Chondrocyte (in vitro differentiated cells): ENCODE measurements at regions not wholly inside any gene's neighbourhood (a gene's known extent, or its start where the extent isn't known, plus 50 kb on each side); places are given as distances from the start of the nearest gene placed in this dataset.

ENCODE experiments used
- DNase-seq: peaks from one replicate; pipeline ENCODE4 v3.0.0; 2021; ENCODE audit warnings: mixed read lengths, low spot score
- H3K27ac Mint-ChIP-seq: one replicate; pipeline ENCODE4 v1.8.0; 2021; ENCODE audit warnings: mild to moderate bottlenecking, moderate library complexity, mixed read lengths; ENCODE audit not compliant: unreplicated experiment
- H3K27me3 Mint-ChIP-seq: 2 replicates; pipeline ENCODE4 v1.8.0; 2021; ENCODE audit warnings: low read depth, mixed read lengths
- H3K36me3 Mint-ChIP-seq: 2 replicates; pipeline ENCODE4 v1.8.0; 2021; ENCODE audit warnings: low read depth, mixed read lengths
- H3K4me1 Mint-ChIP-seq: 2 replicates; pipeline ENCODE4 v1.8.0; 2021; ENCODE audit warnings: low read depth, mild to moderate bottlenecking, mixed read lengths
- H3K4me3 Mint-ChIP-seq: one replicate; pipeline ENCODE4 v1.8.0; 2021; ENCODE audit warnings: mild to moderate bottlenecking, moderate library complexity, mixed read lengths; ENCODE audit not compliant: unreplicated experiment
- H3K9me3 Mint-ChIP-seq: 2 replicates; pipeline ENCODE4 v1.8.0; 2021; ENCODE audit warnings: low read depth, mixed read lengths
- TF ChIP-seq, protein P1 (sequence below): fragments of 200-600 bp; sonication (generic); IDR thresholded peaks from 2 replicates; pipeline ENCODE4 v1.5.0; 2021; ENCODE audit warnings: antibody characterized with exemption, mild to moderate bottlenecking, moderate library complexity

DNA sequence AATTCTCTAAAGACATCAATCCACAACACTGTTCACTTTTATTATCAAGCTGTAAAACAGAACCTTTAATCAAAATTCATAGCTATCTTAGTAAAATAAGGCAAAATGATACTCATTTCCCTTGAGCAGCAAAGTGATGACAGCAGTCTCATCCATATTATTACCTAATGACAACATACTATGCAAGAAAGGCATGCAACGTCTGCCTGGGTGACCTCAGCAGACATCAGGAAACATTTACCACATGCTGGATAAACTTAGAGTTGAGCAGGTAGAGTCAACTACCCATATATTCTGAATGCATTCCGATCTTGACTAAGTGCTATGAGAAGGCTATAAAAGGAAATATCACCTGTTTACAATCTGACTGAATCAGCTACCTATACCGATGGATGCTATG lies 145.1 kb downstream of the SIPA1L2 start:
- DNase-seq: no peak
- TF ChIP-seq, protein P1, sequence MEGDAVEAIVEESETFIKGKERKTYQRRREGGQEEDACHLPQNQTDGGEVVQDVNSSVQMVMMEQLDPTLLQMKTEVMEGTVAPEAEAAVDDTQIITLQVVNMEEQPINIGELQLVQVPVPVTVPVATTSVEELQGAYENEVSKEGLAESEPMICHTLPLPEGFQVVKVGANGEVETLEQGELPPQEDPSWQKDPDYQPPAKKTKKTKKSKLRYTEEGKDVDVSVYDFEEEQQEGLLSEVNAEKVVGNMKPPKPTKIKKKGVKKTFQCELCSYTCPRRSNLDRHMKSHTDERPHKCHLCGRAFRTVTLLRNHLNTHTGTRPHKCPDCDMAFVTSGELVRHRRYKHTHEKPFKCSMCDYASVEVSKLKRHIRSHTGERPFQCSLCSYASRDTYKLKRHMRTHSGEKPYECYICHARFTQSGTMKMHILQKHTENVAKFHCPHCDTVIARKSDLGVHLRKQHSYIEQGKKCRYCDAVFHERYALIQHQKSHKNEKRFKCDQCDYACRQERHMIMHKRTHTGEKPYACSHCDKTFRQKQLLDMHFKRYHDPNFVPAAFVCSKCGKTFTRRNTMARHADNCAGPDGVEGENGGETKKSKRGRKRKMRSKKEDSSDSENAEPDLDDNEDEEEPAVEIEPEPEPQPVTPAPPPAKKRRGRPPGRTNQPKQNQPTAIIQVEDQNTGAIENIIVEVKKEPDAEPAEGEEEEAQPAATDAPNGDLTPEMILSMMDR: no peak
- Mint-ChIP-seq H3K4me1 (peaks cover 30% of the 10 kb centered on the region), H3K27ac (no peak overlapping the region), H3K36me3 (peaks cover 4% of the 10 kb centered on the region), H3K4me3 (no peak overlapping the region), H3K27me3 (no peaks in the 10 kb centered on the region), H3K9me3 (no peaks in the 10 kb centered on the region)

DNA sequence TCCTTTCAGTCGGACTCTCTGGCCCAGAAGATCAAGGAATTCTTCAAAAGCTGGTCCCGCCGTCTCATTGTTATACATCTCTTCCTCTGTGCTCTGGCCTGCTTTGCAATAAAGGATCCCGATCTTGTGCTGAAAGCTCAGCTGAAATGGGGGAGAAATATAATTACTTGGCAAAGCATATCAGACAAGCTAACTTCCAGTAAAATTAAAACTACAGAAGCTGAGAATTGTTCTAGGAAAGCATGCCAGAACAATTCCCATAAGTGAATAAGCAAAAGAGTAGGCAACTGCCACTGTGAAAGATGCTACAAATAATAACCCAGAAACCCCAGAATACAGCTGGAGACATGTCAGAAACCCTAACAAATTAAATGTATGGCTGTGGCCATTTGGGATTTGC lies 146.1 kb downstream of the SIPA1L2 start:
- Mint-ChIP-seq H3K27me3 (no peaks in the 10 kb centered on the region), H3K4me3 (no peak overlapping the region), H3K4me1 (peaks cover 28% of the 10 kb centered on the region), H3K9me3 (no peaks in the 10 kb centered on the region), H3K36me3 (peaks cover 6% of the 10 kb centered on the region), H3K27ac (no peak overlapping the region)
- TF ChIP-seq, protein P1: no peak
- no peak for DNase-seq

GRCh38 chr1:232481091-232481490 lies 148.8 kb downstream of the SIPA1L2 start:
- no peaks in the 10 kb centered on the region for H3K27me3 Mint-ChIP-seq
- H3K4me1 Mint-ChIP-seq: peaks cover 40% of the 10 kb centered on the region
- H3K27ac Mint-ChIP-seq: no peak overlapping the region
- TF ChIP-seq, protein P1: no peak
- no peak overlapping the region for H3K4me3 Mint-ChIP-seq
- peaks cover 6% of the 10 kb centered on the region for H3K36me3 Mint-ChIP-seq
- H3K9me3 Mint-ChIP-seq: no peaks in the 10 kb centered on the region
- DNase-seq: no peak

DNA sequence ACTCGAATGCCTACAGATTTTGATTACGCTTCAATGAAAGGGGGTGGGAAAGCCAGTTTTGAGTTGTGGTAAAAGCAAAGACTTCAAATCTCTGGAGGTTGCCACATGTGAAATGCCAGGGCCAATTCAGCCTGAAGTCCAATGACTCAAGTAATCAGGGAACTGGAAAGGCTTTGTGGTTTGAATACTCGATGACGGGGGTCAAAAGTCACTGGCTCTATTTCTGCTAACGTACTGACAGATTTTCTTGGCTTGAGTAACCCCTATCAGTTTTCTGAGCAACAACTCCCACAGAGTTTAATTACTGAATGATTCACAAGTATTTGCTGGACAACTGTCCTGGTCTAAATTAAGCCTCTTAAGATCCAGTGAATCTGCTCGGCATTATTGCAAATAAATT lies 152.2 kb downstream of the SIPA1L2 start:
- Mint-ChIP-seq H3K9me3 (no peaks in the 10 kb centered on the region), H3K27me3 (no peaks in the 10 kb centered on the region), H3K36me3 (peaks cover 3% of the 10 kb centered on the region), H3K27ac (peak overlapping the region; percentile 70), H3K4me1 (peaks cover 58% of the 10 kb centered on the region), H3K4me3 (no peak overlapping the region)
- DNase-seq: no peak
- TF ChIP-seq, protein P1: no peak

GRCh38 chr1:232476538-232476950 lies 153.4 kb downstream of the SIPA1L2 start:
- no peak overlapping the region for H3K27ac Mint-ChIP-seq
- TF ChIP-seq, protein P1: no peak
- H3K4me1 Mint-ChIP-seq: peaks cover 61% of the 10 kb centered on the region
- peaks cover 3% of the 10 kb centered on the region for H3K36me3 Mint-ChIP-seq
- H3K27me3 Mint-ChIP-seq: no peaks in the 10 kb centered on the region
- DNase-seq: no peak
- H3K4me3 Mint-ChIP-seq: no peak overlapping the region
- no peaks in the 10 kb centered on the region for H3K9me3 Mint-ChIP-seq
